Epithelial cell of esophagus (primary cell): ENCODE measurements at regions not wholly inside any gene's neighbourhood (a gene's known extent, or its start where the extent isn't known, plus 50 kb on each side); places are given as distances from the start of the nearest gene placed in this dataset.

Experiments
- DNase-seq: peaks from one replicate; pipeline ENCODE4 v3.0.0; 2010; ENCODE audit warnings: low read depth
- H3K4me3 ChIP-seq: 2 replicates; pipeline ENCODE4 v1.5.1; 2011; ENCODE audit warnings: mild to moderate bottlenecking, low read length, control low read depth
- TF ChIP-seq, protein P1 (sequence below): IDR thresholded peaks from 2 replicates; pipeline ENCODE4 v1.5.1; 2011; ENCODE audit warnings: low read depth, mild to moderate bottlenecking, low read length, control low read depth, inconsistent platforms; ENCODE audit not compliant: insufficient read depth; ENCODE audit errors: missing control alignments

DNA sequence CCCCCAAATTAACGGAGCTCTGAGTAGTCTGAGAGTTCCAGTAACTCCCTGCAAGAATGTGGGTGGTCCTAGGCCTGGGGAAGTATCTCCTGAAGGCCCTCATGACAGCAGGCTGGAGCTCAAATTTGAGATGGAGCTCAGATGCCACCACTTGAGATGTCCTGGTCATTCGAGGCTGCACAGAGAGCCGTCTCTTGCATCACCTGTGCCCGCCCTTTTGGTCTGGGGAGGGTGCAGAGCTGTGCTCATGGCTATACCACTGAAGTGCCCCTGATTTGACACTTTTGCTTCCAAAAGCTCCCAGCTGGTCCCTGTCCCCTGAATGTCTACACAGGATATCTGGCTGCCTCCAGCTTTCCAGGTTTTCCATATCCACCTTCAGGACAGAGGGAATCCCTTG is 214.0 kb upstream of the B3GAT1 start:
- H3K4me3 ChIP-seq = no peak overlapping the region
- no peak for DNase-seq
- TF ChIP-seq, protein P1, sequence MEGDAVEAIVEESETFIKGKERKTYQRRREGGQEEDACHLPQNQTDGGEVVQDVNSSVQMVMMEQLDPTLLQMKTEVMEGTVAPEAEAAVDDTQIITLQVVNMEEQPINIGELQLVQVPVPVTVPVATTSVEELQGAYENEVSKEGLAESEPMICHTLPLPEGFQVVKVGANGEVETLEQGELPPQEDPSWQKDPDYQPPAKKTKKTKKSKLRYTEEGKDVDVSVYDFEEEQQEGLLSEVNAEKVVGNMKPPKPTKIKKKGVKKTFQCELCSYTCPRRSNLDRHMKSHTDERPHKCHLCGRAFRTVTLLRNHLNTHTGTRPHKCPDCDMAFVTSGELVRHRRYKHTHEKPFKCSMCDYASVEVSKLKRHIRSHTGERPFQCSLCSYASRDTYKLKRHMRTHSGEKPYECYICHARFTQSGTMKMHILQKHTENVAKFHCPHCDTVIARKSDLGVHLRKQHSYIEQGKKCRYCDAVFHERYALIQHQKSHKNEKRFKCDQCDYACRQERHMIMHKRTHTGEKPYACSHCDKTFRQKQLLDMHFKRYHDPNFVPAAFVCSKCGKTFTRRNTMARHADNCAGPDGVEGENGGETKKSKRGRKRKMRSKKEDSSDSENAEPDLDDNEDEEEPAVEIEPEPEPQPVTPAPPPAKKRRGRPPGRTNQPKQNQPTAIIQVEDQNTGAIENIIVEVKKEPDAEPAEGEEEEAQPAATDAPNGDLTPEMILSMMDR = no peak

DNA sequence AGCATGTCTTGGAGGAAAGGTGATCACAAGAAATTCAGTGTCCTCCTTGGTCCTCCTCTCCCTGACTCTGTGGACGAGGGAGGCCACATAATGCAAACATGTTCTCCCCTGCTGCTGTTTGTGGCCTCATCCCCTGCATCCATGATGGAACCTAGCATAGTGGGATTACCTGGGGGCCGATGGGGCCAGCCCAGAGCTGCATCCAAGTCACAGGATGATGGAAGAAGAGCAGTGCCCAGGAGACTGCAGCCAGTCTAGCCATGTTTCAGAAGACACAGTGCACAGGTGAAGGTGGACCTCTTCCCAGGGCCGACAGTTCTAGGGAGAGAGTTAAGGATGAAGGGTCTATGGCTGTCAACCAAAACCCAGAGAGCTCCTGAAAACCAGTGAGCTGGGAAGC is 213.6 kb upstream of the B3GAT1 start:
- H3K4me3 ChIP-seq = no peak overlapping the region
- TF ChIP-seq, protein P1 = no peak
- no peak for DNase-seq

DNA sequence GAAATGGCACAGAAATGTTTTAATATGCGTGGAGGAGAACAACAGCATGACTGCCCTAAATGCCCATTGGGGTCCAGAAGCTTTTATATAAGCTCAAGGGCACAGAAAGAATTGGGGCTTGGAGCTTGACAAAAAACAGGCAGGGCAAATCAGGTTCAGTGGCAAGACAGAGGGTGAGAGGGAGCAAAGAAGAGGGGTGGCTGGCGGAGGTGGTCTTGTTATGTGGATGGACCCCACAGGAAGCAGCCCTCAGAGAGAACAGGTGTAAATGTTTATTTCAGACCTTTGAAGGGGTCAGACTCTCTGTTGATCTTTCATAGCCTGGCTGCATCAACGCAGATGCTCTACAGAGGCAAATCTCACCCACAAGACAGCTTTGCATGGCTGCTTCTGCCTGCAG is 213.1 kb upstream of the B3GAT1 start:
- TF ChIP-seq, protein P1 = no peak
- no peak overlapping the region for H3K4me3 ChIP-seq
- DNase-seq = no peak

DNA sequence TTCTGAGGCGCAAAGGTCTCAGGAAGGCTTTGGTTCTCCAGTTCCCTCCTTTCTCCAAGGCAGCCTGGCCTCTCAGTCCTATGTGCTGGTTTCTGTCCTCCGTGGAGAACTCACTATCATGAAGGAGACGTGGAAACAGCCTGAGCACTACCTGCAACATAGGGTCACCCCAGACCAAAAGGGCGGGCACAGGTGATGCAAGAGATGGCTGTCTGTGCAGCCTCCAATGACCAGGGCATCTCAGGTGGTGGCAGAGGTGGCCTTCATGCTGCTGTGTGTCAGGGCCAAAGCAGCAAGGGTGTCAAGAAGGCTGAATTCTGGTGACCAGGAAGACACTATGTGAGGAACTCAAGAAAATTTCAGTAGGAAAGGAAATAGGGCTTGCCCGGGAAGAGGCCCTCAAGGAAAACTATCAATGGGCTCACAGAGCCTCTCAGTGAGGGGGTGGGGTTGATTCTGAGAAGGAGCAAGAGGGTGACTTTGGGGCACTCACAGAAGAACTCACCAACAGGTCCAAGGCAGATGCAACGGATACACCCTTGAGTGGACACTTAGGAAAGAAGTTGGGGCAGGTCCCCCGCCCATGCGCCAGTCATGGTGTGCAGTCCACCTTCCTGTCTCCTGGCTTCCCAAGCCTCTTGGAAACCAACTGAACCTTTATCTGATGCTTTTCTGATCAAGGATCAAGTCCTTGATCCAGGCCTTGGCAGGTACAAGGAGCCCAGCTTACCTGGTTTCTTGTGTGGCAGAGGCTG is 212.3 kb upstream of the B3GAT1 start:
- TF ChIP-seq, protein P1 = no peak
- DNase-seq = no peak
- no peak overlapping the region for H3K4me3 ChIP-seq

DNA sequence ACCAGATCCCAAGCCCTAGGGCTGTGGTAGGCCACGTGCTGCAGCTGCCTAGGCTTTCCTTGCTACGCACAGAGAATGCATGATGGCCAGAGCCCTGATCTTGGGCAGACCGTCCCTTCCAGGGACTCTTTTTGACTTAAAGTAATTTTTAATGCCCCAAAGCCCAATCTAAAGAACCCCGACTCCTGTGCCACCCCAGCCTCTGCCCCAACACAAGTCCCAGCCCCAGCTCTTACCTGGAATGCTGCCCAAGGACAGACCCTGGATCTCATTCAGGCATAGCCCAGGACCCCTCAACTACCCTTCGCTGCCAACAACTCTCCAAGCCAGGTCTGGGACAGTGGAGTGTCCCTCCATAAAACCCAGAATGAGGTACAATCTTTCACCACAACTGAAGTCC is 211.7 kb upstream of the B3GAT1 start:
- no peak for DNase-seq
- TF ChIP-seq, protein P1 = no peak
- H3K4me3 ChIP-seq = no peak overlapping the region

DNA sequence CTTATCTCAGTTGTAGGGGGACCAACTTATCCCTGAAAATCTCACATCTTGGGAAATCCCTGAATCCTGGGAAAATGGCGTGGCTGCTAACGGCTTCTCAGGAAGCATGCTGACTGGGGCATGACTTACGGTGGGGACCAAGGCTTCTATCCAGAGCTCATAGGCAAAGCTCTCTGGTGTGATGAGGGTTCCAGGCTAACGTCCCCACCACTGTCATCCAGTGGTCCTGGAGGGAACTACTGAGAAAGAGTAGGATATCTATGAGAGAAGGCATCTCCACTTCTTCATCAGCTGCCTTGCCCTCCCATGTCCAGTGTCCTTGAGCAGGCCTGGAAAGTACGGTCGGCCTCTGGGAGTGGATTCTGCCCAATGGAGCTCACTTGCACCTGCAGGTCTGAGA is 210.4 kb upstream of the B3GAT1 start:
- no peak overlapping the region for H3K4me3 ChIP-seq
- DNase-seq = no peak
- TF ChIP-seq, protein P1 = no peak

DNA sequence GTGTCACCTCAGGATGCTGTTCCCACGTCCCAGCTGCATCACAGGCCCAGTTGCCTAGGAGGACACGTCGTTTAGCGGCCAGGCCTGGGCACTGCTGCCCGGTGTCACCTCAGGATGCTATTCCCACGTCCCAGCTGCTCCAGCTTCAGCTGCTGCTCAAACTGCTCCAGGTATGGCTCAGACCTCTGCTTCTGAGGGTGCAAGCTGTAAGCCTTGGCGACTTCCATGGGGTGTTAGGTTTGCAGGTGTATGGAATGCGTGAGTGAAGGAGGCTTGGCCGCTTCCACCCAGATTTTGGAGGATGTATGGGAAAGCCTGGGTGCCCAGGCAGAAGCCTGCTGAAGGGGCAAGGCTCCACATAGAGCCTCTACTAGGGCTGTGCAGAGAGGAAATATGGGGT is 205.3 kb upstream of the B3GAT1 start:
- no peak for DNase-seq
- H3K4me3 ChIP-seq = no peak overlapping the region
- TF ChIP-seq, protein P1 = no peak
